H4 (cell line): ENCODE measurements at regions not wholly inside any gene's neighbourhood (a gene's known extent, or its start where the extent isn't known, plus 50 kb on each side); places are given as distances from the start of the nearest gene placed in this dataset.
"Not testable (repeated sequence)": the region's sequence is repeated elsewhere in the genome, so short reads cannot be mapped to it uniquely, and the experiment has no call there.

Experiments
- DNase-seq: peaks from one replicate; pipeline ENCODE4 v3.0.0-alpha.2; 2015; ENCODE audit warnings: low spot score

DNA sequence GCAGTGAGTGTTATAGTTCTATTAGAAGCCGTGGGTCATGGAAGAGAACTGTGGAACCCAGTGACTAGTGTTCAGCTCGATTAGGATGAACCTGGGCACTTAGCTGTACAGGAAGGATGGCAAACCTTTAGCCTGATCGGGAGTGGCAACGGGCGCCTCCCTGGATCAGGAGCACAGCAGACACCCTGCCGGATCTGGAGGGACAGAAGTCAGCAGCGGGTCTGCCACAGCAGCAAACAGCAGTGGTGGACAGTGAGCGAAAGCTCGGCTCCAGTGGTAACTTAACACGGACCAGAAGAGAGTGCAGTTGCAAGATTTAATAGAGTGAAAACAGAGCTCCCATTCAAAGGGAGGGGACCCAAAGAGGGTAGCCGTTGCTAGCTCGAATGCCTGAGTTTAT is 697.6 kb upstream of the SLITRK1 start:
- not testable (repeated sequence) for DNase-seq

DNA sequence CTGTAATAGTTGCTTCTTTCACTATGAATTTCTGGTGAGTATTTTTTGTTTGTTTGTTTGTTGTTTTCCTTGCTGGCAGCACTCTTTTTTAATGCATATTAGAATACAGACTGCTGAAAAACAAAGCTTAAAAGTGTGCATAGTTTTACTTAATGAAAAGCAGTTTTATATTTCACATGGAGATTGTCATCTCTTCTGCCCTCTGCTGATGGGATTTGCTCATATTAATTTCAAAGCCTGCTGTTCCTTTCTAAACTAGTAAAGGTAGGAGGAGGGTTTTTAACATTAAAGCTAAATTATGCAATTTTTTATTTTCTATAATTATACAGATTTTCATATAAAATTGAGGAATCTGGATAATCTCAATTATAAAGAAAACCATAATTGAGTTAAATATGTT is 692.6 kb upstream of the SLITRK1 start:
- DNase-seq = peak; percentile 4

DNA sequence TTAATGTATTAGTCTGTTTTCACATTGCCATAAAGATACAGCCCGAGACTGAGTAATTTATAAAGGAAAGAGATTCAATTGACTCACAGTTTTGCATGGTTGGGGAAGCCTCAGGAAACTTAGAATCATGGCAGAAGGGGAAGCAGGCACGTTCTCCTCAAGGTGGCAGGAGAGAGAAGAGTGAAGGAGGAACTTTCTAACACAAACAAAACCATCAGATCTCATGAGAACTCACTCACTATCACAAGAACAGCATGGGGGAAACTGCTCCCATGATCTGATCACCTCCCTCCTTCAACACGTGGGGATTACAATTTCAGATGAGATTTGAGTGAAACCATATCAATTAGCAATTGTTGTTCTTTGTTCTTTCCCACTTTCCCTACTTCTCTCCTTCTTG is 689.0 kb upstream of the SLITRK1 start:
- peak; percentile 2 for DNase-seq

DNA sequence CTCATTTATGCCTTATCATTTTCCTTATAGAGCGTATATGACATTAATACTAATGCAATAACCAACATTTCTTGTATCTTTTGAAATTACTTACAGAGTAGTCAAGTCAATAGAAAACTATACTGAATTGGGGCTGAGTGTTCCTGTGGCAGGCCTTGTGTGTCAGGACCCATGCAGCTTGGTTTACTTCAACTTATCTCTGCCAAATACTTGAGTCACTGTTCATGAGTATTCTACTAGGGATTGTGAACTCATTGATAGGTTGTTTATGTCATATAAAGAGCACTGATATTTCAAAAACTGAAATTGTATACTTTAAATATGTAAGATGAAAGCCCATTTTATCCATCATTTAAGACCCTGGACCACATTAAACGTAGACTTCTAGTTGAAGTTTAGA is 688.6 kb upstream of the SLITRK1 start:
- no peak for DNase-seq

DNA sequence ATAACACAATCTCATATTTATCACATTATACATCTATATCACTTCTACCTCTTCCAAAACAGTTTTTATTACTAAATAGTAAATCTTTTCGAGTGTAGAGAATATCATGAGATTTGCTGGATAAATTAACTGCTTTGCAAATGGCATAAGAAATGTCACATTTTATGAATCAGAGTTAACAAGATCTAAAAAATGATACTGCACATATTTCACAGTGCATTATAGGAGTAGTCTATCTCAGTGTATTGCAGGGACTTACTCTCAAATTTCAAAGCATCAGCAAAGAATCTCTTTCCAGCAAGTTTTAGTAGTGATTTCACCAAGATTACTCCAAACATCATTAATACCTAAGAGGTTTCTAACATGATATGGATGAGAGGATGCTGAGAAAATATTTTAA is 687.1 kb upstream of the SLITRK1 start:
- no peak for DNase-seq

DNA sequence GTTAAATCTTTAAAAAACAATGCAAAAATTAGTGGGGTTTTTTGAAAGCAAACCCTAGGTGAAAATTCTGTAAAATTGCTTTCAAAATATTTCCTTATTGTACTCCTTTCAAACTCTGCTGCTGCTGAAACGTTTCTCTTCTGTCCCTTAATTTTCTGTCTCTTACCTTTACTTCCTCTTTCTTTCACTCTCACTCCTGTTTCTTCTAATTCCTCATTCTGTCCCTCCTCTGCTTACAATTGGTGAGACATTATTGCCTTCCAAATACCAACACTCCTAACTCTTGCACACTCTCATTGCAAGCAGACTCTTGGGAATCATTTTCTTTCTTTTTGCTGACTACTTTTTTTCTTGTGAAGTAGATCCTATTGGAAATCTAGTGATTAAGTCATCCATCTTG is 685.6 kb upstream of the SLITRK1 start:
- DNase-seq = no peak

DNA sequence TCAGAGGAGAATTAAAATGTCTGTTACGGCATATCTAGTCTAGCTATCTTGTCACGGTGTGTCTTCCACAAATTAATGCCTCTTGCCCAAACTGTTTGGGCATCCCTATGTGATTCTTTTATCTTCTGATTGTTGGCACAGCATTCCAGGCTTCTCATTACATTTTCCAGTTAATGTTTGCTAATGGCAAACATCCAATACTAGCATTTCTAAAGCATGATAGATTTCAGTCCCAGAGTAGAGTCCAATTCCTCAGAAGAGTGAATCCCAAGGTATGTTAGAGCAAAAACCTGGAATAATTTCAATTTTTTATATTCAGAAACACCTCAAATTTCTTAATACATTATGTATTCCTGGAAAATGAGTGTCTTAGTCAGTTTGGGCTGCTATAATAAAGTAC is 684.5 kb upstream of the SLITRK1 start:
- DNase-seq = no peak

DNA sequence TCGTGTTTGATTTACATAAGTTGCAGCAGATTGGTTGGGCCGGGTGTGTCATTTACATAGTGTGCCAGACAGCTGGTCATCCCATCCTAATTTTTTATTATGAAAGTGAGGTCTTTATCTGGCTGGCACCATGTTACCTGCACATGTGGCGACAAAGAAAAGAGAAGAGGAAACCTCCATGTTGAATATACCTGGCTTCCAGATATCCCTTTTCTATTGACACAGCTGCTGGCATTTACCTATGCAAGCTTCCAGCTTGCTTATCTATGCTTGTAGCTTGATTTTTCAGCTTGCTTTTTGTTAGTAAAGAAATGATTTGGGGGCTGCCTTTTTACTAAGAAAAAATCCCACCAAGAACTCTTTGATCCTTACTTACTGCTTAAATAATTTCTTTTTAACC is 681.3 kb upstream of the SLITRK1 start:
- DNase-seq = no peak

DNA sequence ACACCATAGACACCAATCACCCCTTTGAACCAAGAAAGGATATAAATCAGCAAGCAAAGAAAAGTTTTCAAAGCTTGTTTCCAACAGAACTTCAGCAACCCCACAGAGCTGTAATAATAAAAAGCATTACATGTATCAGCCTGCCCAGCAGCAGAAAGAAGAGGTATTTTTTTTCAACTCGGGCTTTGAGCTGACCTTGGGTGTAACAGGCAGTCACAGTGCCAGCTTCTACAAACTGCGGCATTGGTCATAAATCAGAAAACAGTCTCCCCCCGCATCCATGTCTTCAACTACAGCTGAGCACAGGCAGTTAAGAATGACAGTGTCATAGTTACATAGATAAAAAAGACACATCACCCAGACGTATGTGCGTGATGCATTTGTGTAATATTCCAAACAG is 671.0 kb upstream of the SLITRK1 start:
- no peak for DNase-seq

DNA sequence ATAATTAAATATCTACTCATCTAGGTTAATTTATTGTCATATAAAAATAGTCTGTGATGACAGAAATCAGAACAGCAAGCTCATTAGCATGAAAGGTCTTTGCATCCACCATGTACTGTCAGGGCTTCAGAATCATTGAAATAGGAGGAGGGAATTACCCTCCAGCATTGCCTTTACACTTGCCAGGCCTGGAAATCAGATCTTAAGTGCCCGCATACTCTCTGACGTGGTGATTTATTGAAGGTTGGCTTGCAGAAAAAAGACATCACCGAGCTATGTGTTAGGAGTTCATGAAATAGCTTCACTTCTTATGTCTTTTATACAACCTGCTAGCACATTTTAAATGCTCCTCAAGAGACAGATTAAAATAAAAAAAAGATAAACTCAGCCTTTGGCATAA is 661.7 kb upstream of the SLITRK1 start:
- DNase-seq = no peak

DNA sequence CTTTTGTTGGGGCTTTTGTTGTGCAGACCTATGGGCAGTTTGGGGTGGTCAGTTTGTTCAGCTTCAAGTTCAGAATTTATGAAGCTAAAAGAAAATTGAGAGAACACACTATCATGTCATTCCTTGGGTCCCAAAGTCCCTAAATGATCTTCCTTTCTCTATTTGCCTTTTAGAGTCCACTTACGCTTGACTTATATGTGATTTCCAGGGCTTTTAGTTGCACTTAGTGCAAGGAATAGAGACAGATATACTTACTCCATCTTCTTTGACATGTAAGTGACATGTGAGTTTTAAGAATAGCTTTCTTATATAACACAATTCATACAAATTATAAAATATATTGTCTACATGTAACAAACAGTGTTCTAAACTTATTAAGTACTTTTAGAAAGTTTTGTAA is 660.1 kb upstream of the SLITRK1 start:
- DNase-seq = no peak

DNA sequence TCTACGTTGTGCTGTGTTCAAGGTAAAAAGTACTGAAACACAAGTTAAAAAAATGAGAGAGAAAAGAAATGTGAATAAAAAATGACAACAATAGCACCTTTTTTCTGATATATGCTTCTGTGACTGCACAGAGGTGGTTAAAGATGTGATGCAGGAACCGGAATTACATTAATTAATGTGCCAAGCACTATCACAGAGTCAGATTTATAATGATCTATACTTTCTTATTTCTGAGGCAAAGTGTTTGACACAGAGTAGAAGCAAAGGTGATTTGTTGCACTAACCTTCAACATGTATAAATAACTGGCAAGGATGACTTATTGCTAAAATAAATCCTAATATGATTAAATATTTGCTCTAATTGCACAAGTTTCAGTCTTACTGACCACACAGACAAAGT is 654.6 kb upstream of the SLITRK1 start:
- DNase-seq = no peak

DNA sequence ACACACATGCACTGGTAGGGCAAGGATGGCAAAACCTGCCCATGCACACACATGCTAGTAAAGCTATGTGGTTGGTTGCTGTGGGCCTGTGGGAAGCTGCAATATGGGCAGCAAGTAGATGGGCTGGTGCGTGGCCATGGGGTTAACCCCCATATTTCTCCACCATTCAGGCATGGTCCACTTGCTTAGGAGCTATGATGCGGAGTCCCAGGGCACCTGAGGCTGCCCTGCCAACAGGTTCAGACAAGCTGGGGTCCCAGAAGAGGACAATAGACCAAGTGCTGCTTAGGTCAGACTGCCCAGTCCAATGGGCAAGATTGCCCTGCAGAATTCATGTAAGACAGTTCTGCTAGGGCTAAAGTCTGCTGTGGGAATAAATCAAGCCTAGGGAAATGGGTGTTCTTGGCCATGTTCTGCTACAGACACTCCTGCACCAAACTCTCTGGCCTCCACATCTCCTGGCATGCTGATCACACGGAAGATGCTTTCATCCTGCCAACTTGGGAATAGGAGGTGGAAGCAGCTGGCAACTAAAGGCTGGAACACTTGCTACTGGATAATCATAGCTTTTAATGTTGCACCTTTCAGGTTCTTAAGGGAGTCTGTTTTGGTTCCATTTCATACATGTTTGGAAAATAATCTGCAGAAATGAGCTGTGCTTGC is 646.3 kb upstream of the SLITRK1 start:
- no peak for DNase-seq

DNA sequence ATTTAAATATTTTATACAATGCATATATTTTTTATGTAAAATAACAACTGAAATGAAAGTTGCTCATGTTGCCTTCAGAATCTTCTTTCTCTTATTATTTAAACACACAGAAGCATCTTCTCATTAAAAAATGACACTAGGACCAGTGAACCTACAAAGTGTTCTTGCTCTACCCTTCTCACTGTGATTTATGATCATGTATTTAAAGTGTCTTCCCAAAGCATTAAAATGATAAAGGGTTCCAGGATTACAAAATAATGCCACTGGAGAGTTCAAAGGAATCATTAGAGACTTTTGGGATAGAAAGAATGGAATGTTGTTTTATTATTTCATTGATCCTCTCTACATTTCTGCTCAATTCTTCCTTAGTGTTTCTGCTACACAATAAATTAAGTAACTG is 643.6 kb upstream of the SLITRK1 start:
- no peak for DNase-seq

DNA sequence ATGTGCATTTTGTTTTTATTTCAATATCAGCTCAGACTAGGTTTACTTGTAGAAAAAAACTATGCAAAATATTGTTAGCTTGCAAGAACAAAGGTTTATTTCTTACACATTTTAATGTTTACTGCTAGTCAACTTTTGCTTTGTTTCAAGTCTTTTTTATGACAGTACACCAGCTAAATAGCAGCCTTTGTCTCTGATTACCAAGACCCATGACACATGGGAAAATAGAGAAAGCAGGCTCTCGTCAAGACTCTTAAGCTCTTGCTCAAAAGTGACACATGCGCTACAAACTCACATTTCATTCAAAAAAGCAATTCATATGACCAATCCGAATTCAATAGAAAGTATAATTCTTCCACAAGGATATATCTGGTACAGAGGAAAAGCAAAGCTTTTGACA is 642.3 kb upstream of the SLITRK1 start:
- no peak for DNase-seq

DNA sequence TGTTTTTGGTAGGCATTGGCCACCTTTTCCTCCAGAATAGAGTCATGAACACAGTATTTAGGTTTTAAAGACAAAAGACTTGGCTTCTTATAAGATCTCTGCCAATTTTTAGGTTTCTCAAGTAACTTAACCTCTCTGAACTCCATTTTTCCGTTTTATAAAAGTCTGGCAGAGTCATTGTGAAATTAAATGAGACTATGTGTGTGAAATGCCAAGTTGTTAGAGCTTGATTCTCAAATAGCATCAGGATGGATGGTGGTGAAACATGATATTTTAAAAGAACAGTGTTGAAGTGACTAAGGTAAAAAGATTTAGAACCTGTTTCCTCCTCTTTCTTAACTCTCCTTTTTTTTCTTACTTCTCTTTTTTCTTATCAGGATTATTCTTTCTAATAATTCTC is 617.7 kb upstream of the SLITRK1 start:
- DNase-seq = no peak

DNA sequence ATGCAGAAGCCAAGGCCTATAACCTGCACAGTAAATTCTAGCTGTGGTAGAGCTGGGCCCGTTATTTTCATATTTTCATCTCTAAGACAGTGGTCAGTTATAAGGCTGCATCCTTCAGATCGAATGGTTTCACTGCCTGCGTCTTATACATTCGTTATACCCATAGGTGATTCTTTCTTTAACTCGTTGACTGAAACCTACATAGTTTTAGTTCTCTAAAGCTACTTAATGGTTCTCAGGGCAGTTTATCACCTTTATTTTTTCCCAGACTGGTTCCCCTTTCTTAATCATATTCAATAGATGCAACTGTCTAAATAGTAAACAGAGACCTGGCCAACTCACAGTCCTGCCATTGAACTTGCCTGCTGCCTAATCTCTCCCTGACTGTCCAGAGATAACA is 615.3 kb upstream of the SLITRK1 start:
- no peak for DNase-seq

DNA sequence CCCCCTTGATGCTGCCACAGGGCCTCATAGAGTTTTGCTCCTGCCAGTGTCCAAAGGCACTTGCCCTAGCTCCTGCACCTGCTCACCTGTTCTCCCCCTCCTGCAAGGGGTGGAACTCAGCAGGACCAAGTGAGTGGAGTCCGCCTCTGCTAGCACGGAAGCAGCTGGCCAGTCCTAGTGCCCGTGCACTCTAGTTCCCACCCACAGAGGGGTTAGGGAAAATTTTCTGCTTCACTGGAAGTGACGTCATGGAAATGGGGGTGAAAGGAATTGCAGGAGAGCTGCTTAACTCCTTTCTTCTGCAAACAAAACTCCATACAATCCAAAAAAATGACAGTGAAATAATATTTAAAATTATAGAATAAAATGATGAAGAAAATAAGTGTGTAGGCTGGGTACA is 609.7 kb upstream of the SLITRK1 start:
- no peak for DNase-seq

DNA sequence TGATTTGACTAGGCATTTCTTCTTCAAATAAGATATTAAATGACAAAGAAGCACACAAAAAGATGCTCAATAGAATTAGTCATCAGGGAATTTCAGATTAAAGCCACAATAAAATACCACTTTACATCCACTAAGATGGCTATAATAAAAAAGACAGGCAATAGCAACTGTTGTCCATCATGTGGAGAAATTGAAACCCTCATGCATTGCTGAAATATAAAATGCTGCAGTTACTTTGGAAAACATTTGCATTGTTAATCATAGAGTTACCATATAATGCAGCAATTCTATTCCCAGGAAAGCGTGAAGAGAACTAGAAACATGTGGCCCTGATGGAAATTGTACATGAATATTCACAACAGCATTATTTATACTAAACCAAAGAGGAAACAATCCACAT is 605.5 kb upstream of the SLITRK1 start:
- no peak for DNase-seq

DNA sequence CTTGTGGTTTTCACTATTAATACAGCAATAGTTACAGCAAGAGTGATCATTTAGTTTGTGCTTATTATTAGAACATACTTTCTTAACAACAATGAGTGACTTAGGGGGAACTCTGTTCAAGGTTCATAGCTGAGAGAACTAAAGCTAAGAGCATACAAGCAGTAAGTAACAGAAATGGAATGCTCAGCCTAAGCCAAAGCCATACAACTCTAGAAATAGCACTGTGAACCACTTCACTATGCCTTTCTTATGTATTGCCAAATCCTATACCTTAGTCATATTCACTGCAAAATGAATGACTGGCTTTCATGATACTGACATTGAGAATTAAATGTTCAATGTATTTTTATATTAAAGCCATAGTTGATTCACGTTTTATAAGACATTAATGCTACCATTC is 599.7 kb upstream of the SLITRK1 start:
- DNase-seq = no peak

DNA sequence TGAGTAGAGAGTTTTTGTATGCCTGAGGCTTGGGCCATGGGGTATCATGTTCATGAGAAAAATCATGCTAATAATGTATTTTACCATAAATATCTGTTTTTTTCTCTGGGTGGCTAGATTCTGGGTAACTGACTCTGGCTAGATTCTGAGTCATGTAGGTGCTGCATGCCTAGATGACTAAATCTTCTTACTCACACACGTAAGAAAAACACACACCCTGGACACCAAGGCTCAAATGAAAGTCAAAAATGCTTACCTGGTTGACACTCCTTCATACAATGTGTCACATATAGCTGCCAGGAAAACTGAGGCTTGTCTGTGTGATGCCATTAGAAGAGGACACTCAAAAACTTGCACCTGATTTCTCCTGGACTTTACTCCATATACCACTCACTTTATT is 597.4 kb upstream of the SLITRK1 start:
- DNase-seq = no peak

DNA sequence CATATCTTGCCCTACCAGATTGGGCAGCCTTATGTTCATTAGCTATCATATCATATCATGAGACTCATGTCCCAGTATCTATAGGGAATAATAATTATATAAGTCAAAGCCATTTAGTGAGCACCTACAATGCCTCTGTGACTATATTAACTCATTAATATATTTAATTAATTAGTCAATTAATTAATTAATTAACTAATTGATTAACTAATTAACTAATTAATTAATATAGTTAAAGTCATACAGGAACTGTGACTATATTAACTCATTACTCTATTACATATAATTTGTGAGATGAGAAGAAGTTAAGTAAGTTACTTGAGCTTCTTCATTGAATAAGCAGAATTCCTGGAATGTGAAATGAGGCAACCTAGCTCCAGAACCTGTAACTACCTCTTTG is 588.3 kb upstream of the SLITRK1 start:
- no peak for DNase-seq

DNA sequence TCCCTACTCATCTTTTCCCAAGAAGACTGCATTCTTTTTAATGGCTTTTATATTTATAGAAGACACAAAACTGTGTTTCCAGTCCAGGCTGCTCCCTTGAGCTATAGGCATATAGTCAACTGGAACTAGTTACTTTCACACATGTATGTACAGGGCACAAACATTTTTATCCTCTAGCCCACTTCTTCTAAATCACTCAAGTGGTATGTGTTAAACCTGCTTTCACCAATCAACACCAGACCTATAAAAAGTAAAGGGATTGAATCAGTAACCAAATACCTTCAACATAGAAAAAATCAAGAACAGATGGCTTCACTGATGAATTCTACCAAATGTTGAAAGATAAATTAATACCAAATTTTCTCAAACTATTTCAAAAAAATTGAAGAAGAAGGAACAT is 584.2 kb upstream of the SLITRK1 start:
- no peak for DNase-seq

DNA sequence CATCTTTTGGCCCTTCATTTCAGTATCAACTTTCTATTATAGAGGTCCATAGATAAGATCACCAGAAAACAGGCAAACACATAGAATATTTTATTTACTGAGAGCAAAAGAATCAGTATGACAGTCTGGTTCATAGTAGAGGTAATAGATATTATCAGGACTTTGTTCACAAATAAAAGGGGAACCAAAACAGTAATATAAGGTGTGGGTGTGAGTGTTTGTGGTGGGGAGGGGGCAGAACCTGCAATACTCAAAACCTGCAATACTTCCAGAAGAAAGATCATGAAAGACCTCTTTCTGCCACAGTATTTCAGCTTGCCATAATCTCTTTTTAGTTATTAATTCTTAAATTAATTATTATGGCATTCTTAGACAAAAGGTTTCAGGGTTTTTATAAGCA is 578.7 kb upstream of the SLITRK1 start:
- no peak for DNase-seq
